Astrocyte of the cerebellum (primary cell): ENCODE measurements at regions not wholly inside any gene's neighbourhood (a gene's known extent, or its start where the extent isn't known, plus 50 kb on each side); places are given as distances from the start of the nearest gene placed in this dataset.

ENCODE experiments used
- DNase-seq: peaks from one replicate; pipeline ENCODE4 v3.0.0-alpha.2; 2011; ENCODE audit warnings: low read depth
- H3K4me3 ChIP-seq: 2 replicates; pipeline ENCODE4 v1.5.1; 2011; ENCODE audit warnings: mild to moderate bottlenecking, low read depth, low read length, moderate library complexity
- CTCF ChIP-seq: IDR thresholded peaks from 2 replicates; pipeline ENCODE4 v1.5.1; 2012; ENCODE audit warnings: low read length, low read depth, moderate library complexity, mild to moderate bottlenecking; ENCODE audit errors: missing control alignments
- in situ Hi-C: cut with HindIII; loops from 2 replicates; pipeline ENCODE4 v1.10.0; 2017; ENCODE audit warnings: low sequenced_read_pairs

GRCh38 chr7:45982907-45983719 lies 62.0 kb upstream of the IGFBP3 start:
- H3K4me3 ChIP-seq, result no peak overlapping the region
- no peak for DNase-seq
- TF ChIP-seq CTCF, result no peak
- in situ Hi-C loops, result no loop called here

- H3K4me3 ChIP-seq, result no peak overlapping the region
- no peak for DNase-seq
- no peak for TF ChIP-seq CTCF
- in situ Hi-C loops, result no loop called here
These were observed 61.1 kb upstream of the IGFBP3 start for GRCh38 chr7:45982132-45982531.

GRCh38 chr7:45980973-45981372 lies 59.9 kb upstream of the IGFBP3 start:
- DNase-seq, result no peak
- no peak overlapping the region for H3K4me3 ChIP-seq
- no peak for TF ChIP-seq CTCF
- in situ Hi-C loops, result no loop called here

GRCh38 chr7:45980181-45980905 lies 59.3 kb upstream of the IGFBP3 start:
- in situ Hi-C loops, result no loop called here

GRCh38 chr7:45979275-45980180 lies 58.5 kb upstream of the IGFBP3 start:
- TF ChIP-seq CTCF, result no peak
- no peak for DNase-seq
- no peak overlapping the region for H3K4me3 ChIP-seq
- in situ Hi-C loops, result no loop called here

More at GRCh38 chr7:45980181-45980905, 59.3 kb upstream of the IGFBP3 start:
- no peak for TF ChIP-seq CTCF
- no peak for DNase-seq
- H3K4me3 ChIP-seq, result no peak overlapping the region

GRCh38 chr7:45978731-45979211 lies 57.7 kb upstream of the IGFBP3 start:
- H3K4me3 ChIP-seq, result no peak overlapping the region
- TF ChIP-seq CTCF, result no peak
- in situ Hi-C loops, result no loop called here
- DNase-seq, result no peak
